GM23248 (cell line): ENCODE measurements at regions not wholly inside any gene's neighbourhood (a gene's known extent, or its start where the extent isn't known, plus 50 kb on each side); places are given as distances from the start of the nearest gene placed in this dataset.

Experiments
- DNase-seq: peaks from one replicate; pipeline ENCODE4 v3.0.0-alpha.2; 2015
- H2AFZ ChIP-seq: fragments of 200-600 bp; sonication (generic); 2 replicates; pipeline ENCODE4 v1.6.1; 2016; ENCODE audit warnings: antibody characterized with exemption
- H3F3A ChIP-seq: fragments of 200-600 bp; sonication (generic); 2 replicates; pipeline ENCODE4 v1.6.1; 2016; ENCODE audit warnings: mild to moderate bottlenecking, antibody characterized with exemption, mixed run types; ENCODE audit not compliant: insufficient read depth
- H3K27ac ChIP-seq: fragments of 200-600 bp; sonication (generic); 2 replicates; pipeline ENCODE4 v1.5.1; 2016; ENCODE audit warnings: mild to moderate bottlenecking
- H3K27me3 ChIP-seq: fragments of 200-600 bp; sonication (generic); replicated peaks from 2 replicates; pipeline ENCODE4 v1.6.1; 2016; ENCODE audit warnings: mild to moderate bottlenecking; ENCODE audit not compliant: insufficient read depth
- H3K36me3 ChIP-seq: fragments of 200-600 bp; sonication (generic); 2 replicates; pipeline ENCODE4 v1.6.1; 2016; ENCODE audit warnings: low read depth, mild to moderate bottlenecking
- H3K4me1 ChIP-seq: fragments of 200-600 bp; sonication (generic); 2 replicates; pipeline ENCODE4 v1.6.1; 2016; ENCODE audit warnings: mild to moderate bottlenecking; ENCODE audit not compliant: insufficient read depth
- H3K4me2 ChIP-seq: fragments of 200-600 bp; sonication (generic); one replicate; pipeline ENCODE4 v1.6.1; 2016; ENCODE audit warnings: mild to moderate bottlenecking; ENCODE audit not compliant: unreplicated experiment
- H3K4me3 ChIP-seq: fragments of 200-600 bp; sonication (generic); 2 replicates; pipeline ENCODE4 v1.5.1; 2016; ENCODE audit warnings: mild to moderate bottlenecking
- H3K79me2 ChIP-seq: fragments of 200-600 bp; sonication (generic); 2 replicates; pipeline ENCODE4 v1.6.1; 2016; ENCODE audit warnings: mild to moderate bottlenecking; ENCODE audit not compliant: insufficient read depth
- H3K9ac ChIP-seq: fragments of 200-600 bp; sonication (generic); 2 replicates; pipeline ENCODE4 v1.6.1; 2016; ENCODE audit warnings: mild to moderate bottlenecking
- H3K9me2 ChIP-seq: fragments of 200-600 bp; sonication (generic); 2 replicates; pipeline ENCODE4 v1.6.1; 2016; ENCODE audit warnings: mixed run types, mild to moderate bottlenecking, moderate library complexity; ENCODE audit not compliant: insufficient read depth
- H3K9me3 ChIP-seq: fragments of 200-600 bp; sonication (generic); one replicate; pipeline ENCODE4 v1.6.1; 2017; ENCODE audit warnings: low read depth
- H4K20me1 ChIP-seq: fragments of 200-600 bp; sonication (generic); 2 replicates; pipeline ENCODE4 v1.6.0; 2016; ENCODE audit not compliant: insufficient read depth
- EZH2 ChIP-seq: fragments of 200-600 bp; sonication (generic); IDR thresholded peaks from 2 replicates; pipeline ENCODE4 v1.6.1; 2018; ENCODE audit warnings: antibody characterized with exemption, mild to moderate bottlenecking; ENCODE audit not compliant: insufficient read depth, poor library complexity, severe bottlenecking
- EZH2phosphoT487 ChIP-seq: fragments of 200-600 bp; sonication (generic); IDR thresholded peaks from 2 replicates; pipeline ENCODE4 v1.6.1; 2018; ENCODE audit warnings: antibody characterized with exemption, moderate library complexity, mild to moderate bottlenecking, low read depth; ENCODE audit not compliant: insufficient read depth
- WGBS, 2 experiments: methylation state at CpG; one replicate each; pipeline ENCODE4 v1.1.6; 2015 to 2017; ENCODE audit warnings: low lambda C conversion rate in 2 of 2, low coverage in 1 of 2; ENCODE audit errors: missing lambda C conversion rate in 2 of 2; 5-methylcytosine and 5-hydroxymethylcytosine counted together
- in situ Hi-C: fragments of 300-500 bp; cut with MboI; formaldehyde crosslinking; loops from 2 replicates; pipeline ENCODE4 v1.15.0; 2020

DNA sequence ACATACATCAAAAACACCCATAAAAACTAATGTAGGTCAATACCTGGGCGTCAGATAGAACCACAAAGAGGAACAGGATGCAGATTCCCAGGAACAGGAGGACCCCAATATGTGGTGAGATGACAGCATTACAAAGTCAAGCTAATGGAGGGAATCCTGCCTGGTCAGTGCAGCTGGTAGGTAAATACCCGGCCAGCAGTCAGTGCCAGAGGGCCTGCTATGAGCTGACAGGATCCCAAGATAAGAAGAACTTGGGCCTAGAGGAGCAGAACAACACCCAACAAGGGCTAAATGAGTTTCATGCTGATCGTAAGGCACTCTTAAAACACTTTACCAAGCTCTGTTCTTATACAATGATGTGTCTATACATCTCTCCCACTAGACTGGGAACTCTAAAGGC is 61.2 kb upstream of the KCNMB2 start:
- no peaks in the 10 kb centered on the region for H3K9me3 ChIP-seq
- H3K27ac ChIP-seq: no peak overlapping the region
- no peak overlapping the region for H2AFZ ChIP-seq
- H3K4me2 ChIP-seq: no peak overlapping the region
- 25 to 36% methylated on average over 3 of the region's 3 CpGs for WGBS, 2 experiments
- TF ChIP-seq EZH2phosphoT487 (no peak), EZH2 (no peak)
- H3F3A ChIP-seq: no peaks in the 10 kb centered on the region
- no peak overlapping the region for H3K4me3 ChIP-seq
- no peaks in the 10 kb centered on the region for H3K36me3 ChIP-seq
- no peaks in the 10 kb centered on the region for H3K9me2 ChIP-seq
- H3K27me3 ChIP-seq: no peaks in the 10 kb centered on the region; the same call in 1 of the 2 replicates
- in situ Hi-C loops: no loop called here
- H3K9ac ChIP-seq: no peak overlapping the region
- no peak for DNase-seq
- no peaks in the 10 kb centered on the region for H4K20me1 ChIP-seq
- no peaks in the 10 kb centered on the region for H3K79me2 ChIP-seq
- H3K4me1 ChIP-seq: no peaks in the 10 kb centered on the region

DNA sequence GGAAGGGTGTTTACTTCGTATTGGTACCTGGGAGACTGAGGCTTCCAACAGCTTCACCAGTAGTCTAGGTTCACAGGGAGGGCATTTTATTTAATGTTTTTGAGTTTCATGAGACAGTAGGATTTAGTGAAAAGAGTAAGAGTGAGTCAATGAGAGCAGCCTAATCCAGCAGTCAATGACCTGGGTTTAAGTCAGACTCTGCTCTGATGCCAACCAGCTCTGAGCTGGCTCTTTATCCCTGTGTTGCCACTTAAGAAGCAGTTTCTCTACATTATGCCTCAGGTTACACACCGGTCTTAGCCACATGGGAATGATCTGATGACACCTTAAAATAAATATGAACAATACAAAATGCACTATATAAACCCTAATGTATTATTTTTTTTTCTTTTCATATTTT is 59.4 kb upstream of the KCNMB2 start:
- Histone ChIP-seq H3K9me3 (no peaks in the 10 kb centered on the region), H3K27me3 (peaks cover 7% of the 10 kb centered on the region), H3F3A (no peaks in the 10 kb centered on the region), H3K79me2 (no peaks in the 10 kb centered on the region), H3K9ac (no peak overlapping the region), H4K20me1 (no peaks in the 10 kb centered on the region), H2AFZ (no peak overlapping the region), H3K9me2 (no peaks in the 10 kb centered on the region), H3K4me2 (no peak overlapping the region), H3K4me3 (no peak overlapping the region), H3K27ac (no peak overlapping the region), H3K36me3 (no peaks in the 10 kb centered on the region), H3K4me1 (no peaks in the 10 kb centered on the region)
- in situ Hi-C loops: no loop called here
- peak; percentile 19 for DNase-seq
- WGBS, 2 experiments: 27 to 28% methylated on average over 2 of the region's 2 CpGs
- TF ChIP-seq EZH2 (no peak), EZH2phosphoT487 (no peak)

DNA sequence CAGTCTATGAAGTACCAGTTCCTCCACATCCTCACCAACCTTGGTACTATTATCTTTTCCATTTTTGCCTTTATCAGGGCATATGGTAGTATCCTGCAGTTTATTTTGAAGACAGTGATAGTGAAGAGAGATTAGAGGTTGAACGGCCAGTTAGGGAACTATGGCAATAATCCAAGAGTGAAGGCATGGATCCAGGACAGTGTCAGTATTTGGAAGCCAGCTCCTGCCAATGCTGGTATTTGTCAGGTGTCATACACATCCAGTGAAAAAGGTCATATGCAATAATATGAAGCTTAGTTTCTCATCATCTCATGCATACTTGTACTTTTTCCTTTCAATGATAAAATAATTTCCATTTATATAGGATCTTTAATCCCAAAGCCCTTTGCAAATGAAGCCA is 56.8 kb upstream of the KCNMB2 start:
- Histone ChIP-seq H3K27me3 (peaks cover 7% of the 10 kb centered on the region), H2AFZ (no peak overlapping the region), H3K79me2 (no peaks in the 10 kb centered on the region), H3K4me1 (no peaks in the 10 kb centered on the region), H3K9me3 (no peaks in the 10 kb centered on the region), H3K9me2 (no peaks in the 10 kb centered on the region), H3K36me3 (no peaks in the 10 kb centered on the region), H3K4me3 (no peak overlapping the region), H3K27ac (no peak overlapping the region), H3K4me2 (no peak overlapping the region), H4K20me1 (no peaks in the 10 kb centered on the region), H3K9ac (no peak overlapping the region), H3F3A (no peaks in the 10 kb centered on the region)
- TF ChIP-seq EZH2phosphoT487 (no peak), EZH2 (no peak)
- DNase-seq: no peak
- in situ Hi-C loops: no loop called here
- 22 to 35% methylated on average over 1 of the region's 1 CpG for WGBS, 2 experiments

- in situ Hi-C loops: no loop called here
- Histone ChIP-seq H3K9me3 (no peaks in the 10 kb centered on the region), H3K27me3 (peaks cover 7% of the 10 kb centered on the region), H3F3A (no peaks in the 10 kb centered on the region), H3K27ac (no peak overlapping the region), H3K4me3 (no peak overlapping the region), H3K36me3 (no peaks in the 10 kb centered on the region), H3K79me2 (no peaks in the 10 kb centered on the region), H3K9me2 (no peaks in the 10 kb centered on the region), H3K4me1 (no peaks in the 10 kb centered on the region), H4K20me1 (no peaks in the 10 kb centered on the region), H2AFZ (no peak overlapping the region), H3K4me2 (no peak overlapping the region), H3K9ac (no peak overlapping the region)
- WGBS, 2 experiments: 30 to 42% methylated on average over 4 of the region's 4 CpGs
- TF ChIP-seq EZH2: no peak
- DNase-seq: no peak
Observed at GRCh38 chr3:178479860-178480259, 56.4 kb upstream of the KCNMB2 start.

DNA sequence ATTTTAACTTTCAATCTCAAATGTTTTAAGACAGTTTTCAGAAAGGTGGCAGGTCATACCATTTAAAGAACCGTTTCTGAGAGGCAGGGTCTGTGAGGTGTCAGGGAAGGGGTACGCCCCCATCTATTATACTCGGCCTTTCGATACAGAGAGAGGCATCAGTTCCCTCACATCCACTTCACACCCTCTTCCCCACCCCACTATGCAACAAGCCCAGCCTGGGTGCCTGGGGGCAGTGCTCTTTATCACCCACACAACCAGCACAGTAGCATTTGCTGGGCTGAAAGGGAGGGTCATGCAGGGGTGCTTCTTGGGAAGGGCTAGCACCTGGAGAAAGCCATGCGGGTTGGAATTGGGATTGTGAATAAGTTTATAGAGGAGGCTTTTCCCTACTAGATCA is 56.0 kb upstream of the KCNMB2 start:
- H3K4me2 ChIP-seq: no peak overlapping the region
- no peaks in the 10 kb centered on the region for H3K4me1 ChIP-seq
- H3K36me3 ChIP-seq: no peaks in the 10 kb centered on the region
- no peaks in the 10 kb centered on the region for H3K79me2 ChIP-seq
- no peak overlapping the region for H3K4me3 ChIP-seq
- WGBS, 2 experiments: 47 to 53% methylated on average over 5 of the region's 5 CpGs
- H2AFZ ChIP-seq: no peak overlapping the region
- in situ Hi-C loops: no loop called here
- H3K27me3 ChIP-seq: peaks cover 7% of the 10 kb centered on the region
- H3K9ac ChIP-seq: no peak overlapping the region
- no peaks in the 10 kb centered on the region for H4K20me1 ChIP-seq
- TF ChIP-seq EZH2: no peak
- no peak for TF ChIP-seq EZH2phosphoT487
- no peaks in the 10 kb centered on the region for H3K9me3 ChIP-seq
- H3K27ac ChIP-seq: no peak overlapping the region
- no peaks in the 10 kb centered on the region for H3F3A ChIP-seq
- DNase-seq: no peak
- H3K9me2 ChIP-seq: no peaks in the 10 kb centered on the region
